ENCODE measurements at regions not wholly inside any gene's neighbourhood (a gene's known extent, or its start where the extent isn't known, plus 50 kb on each side); places are given as distances from the start of the nearest gene placed in this dataset.

DNA sequence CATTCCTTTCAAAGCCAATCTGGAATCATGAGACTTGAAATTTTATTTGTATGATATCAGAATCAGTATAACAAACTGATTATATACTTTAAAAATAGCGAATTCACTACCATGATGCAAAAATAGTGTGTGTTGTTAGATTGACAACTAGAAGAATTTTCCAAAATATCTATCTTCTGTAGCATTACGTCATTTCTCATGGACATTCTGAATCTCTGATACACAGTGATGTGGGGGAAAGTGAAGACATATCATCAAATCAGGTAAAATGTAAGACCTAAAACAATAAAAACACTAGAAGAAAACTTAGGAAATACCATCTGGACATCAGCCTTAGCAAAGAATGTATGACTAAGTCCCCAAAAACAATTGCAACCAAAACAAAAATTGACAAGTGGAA lies 1292.0 kb upstream of the PCDH9 start:
- Histone ChIP-seq H3F3A (replicated peaks; ENCODE audit: insufficient read depth) (no peaks in the 10 kb centered on the region), H4K20me1 (ENCODE audit: insufficient read depth) (no peaks in the 10 kb centered on the region), H3K9ac (no peak overlapping the region), H3K79me2 (ENCODE audit: insufficient read depth) (no peaks in the 10 kb centered on the region), H3K27me3 (ENCODE audit: insufficient read depth) (no peaks in the 10 kb centered on the region), H3K27ac (ENCODE audit: low read depth in 2 of 2, low read length in 1 of 2) (no peak overlapping the region), H3K9me3 (no peaks in the 10 kb centered on the region), H3K4me1 (ENCODE audit: control insufficient read depth in 1 of 2, insufficient read depth in 2 of 2, low read depth in 1 of 2, low read length in 1 of 2) (no peaks in the 10 kb centered on the region; a peak in 1 of 4 replicates), H3K4me3 (ENCODE audit: low read depth in 2 of 2, low read length in 1 of 2) (no peak overlapping the region), H3K9me2 (no peaks in the 10 kb centered on the region), H3K36me3 (replicated peaks in 1 of 2; ENCODE audit: control insufficient read depth in 1 of 2, insufficient read depth in 2 of 2, low read length in 1 of 2) (no peaks in the 10 kb centered on the region), H2AFZ (ENCODE audit: low read depth) (no peak overlapping the region), H3K4me2 (no peak overlapping the region)
- no peak for DNase-seq
- POLR2A ChIA-PET = no interaction called here
- WGBS (ENCODE audit: low lambda C conversion rate) = 27% methylated on average over 2 of the region's 2 CpGs
- TF ChIP-seq RFX5 (IDR thresholded peaks at IDR 0.05; ENCODE audit: low read length) (no peak), CHD2 (IDR thresholded peaks at IDR 0.05; ENCODE audit: low read length, partially characterized antibody) (no peak), YY1 (IDR thresholded peaks at IDR 0.05; ENCODE audit: low read depth) (no peak)
- CTCF ChIA-PET = no interaction called here

DNA sequence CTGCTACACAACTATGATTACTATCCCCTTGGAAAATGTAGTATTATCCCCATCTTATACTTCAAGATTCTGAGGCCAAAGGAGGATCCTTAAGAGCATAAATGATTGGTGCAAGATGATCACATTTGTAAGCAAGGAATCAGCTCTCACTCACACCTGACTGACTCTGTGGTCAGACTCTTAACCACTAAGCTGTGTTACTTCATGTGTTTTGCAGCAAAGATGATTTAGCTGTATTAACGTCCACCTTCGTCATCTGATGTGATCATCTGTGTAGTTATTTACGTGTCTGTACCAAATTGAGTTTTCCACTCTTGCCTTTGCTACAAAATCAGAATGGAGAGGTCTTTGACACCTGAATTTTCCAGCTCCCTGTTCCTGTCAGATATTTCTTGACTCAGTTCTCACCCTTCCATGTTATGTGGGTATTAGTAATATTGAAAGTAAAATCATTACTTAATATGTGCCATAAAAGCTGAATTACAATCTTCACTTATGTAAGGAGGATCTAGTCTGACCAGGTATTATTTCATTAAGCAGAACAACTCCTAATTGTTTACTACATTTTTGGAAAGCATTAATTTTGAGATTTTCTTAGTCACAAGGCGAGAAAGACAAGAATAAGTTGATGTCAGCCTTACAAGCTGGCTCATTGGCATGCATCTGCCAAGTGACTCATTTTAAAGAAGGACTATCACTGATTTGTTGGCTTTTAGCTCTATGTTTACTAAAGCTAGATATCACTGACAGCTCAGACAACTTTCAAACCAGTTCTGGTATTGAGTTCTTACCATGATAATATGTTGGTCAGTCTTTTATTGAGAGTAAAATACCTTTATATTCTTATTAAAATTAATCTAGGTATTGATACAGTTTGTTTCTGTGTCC lies 1279.8 kb upstream of the PCDH9 start:
- no peak for DNase-seq
- H3K4me1 ChIP-seq (ENCODE audit: control insufficient read depth in 1 of 2, insufficient read depth in 2 of 2, low read depth in 1 of 2, low read length in 1 of 2) = no peaks in the 10 kb centered on the region; a peak in 1 of 4 replicates
- no peak overlapping the region for H3K4me2 ChIP-seq
- no peak overlapping the region for H3K4me3 ChIP-seq (ENCODE audit: low read depth in 2 of 2, low read length in 1 of 2)
- ChIA-PET POLR2A (no interaction called here), CTCF (interaction anchor here (1.4 kb wide), 1 partner anchor 10 kb away, joined by 3 read pairs; no protein-coding TSS in a partner anchor)
- no peak overlapping the region for H3K9ac ChIP-seq
- no peaks in the 10 kb centered on the region for H3F3A ChIP-seq (replicated peaks; ENCODE audit: insufficient read depth)
- H4K20me1 ChIP-seq (ENCODE audit: insufficient read depth) = no peaks in the 10 kb centered on the region
- 69% methylated on average over 4 of the region's 4 CpGs for WGBS (ENCODE audit: low lambda C conversion rate)
- no peaks in the 10 kb centered on the region for H3K9me3 ChIP-seq
- H3K27ac ChIP-seq (ENCODE audit: low read depth in 2 of 2, low read length in 1 of 2) = no peak overlapping the region
- no peak overlapping the region for H2AFZ ChIP-seq (ENCODE audit: low read depth)
- H3K79me2 ChIP-seq (ENCODE audit: insufficient read depth) = no peaks in the 10 kb centered on the region
- TF ChIP-seq GATA2 (CRISPR knock-in tag; IDR thresholded peaks at IDR 0.05) = no peak
- TF ChIP-seq EP300 (IDR thresholded peaks at IDR 0.05; ENCODE audit: borderline replicate concordance in 1 of 2, low read depth in 1 of 2, low read length in 1 of 2) = no peak
- TF ChIP-seq TCF12 (IDR thresholded peaks at IDR 0.05) = no peak
- no peak for TF ChIP-seq RCOR1 (IDR thresholded peaks at IDR 0.05; ENCODE audit: low read length)
- TF ChIP-seq, protein P1, sequence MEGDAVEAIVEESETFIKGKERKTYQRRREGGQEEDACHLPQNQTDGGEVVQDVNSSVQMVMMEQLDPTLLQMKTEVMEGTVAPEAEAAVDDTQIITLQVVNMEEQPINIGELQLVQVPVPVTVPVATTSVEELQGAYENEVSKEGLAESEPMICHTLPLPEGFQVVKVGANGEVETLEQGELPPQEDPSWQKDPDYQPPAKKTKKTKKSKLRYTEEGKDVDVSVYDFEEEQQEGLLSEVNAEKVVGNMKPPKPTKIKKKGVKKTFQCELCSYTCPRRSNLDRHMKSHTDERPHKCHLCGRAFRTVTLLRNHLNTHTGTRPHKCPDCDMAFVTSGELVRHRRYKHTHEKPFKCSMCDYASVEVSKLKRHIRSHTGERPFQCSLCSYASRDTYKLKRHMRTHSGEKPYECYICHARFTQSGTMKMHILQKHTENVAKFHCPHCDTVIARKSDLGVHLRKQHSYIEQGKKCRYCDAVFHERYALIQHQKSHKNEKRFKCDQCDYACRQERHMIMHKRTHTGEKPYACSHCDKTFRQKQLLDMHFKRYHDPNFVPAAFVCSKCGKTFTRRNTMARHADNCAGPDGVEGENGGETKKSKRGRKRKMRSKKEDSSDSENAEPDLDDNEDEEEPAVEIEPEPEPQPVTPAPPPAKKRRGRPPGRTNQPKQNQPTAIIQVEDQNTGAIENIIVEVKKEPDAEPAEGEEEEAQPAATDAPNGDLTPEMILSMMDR (IDR thresholded peaks at IDR 0.05) = no peak
- no peak for TF ChIP-seq EZH2phosphoT487 (IDR thresholded peaks at IDR 0.05; ENCODE audit: borderline replicate concordance, low read depth)
- TF ChIP-seq ELF1 (IDR thresholded peaks at IDR 0.05) = no peak
- no peak for TF ChIP-seq USF1 (IDR thresholded peaks at IDR 0.05; ENCODE audit: borderline replicate concordance, low read depth)
- TF ChIP-seq NFIC (IDR thresholded peaks at IDR 0.05; ENCODE audit: borderline replicate concordance) = no peak
- TF ChIP-seq RFX5 (IDR thresholded peaks at IDR 0.05; ENCODE audit: low read length) = no peak
- TF ChIP-seq SMC3 (IDR thresholded peaks at IDR 0.05; ENCODE audit: low read depth, low read length) = no peak
- TF ChIP-seq MEF2A (IDR thresholded peaks at IDR 0.05; ENCODE audit: borderline replicate concordance, low read depth) = no peak
- TF ChIP-seq ZBTB33 (IDR thresholded peaks at IDR 0.05; ENCODE audit: borderline replicate concordance, low read depth) = no peak
- no peak for TF ChIP-seq RXRA (IDR thresholded peaks at IDR 0.05; ENCODE audit: borderline replicate concordance, low read depth)
- TF ChIP-seq IRF3 (IDR thresholded peaks at IDR 0.05; ENCODE audit: low read depth, low read length) = no peak
- TF ChIP-seq MXI1 (IDR thresholded peaks at IDR 0.05; ENCODE audit: low read depth, low read length) = no peak
- TF ChIP-seq, protein P2, sequence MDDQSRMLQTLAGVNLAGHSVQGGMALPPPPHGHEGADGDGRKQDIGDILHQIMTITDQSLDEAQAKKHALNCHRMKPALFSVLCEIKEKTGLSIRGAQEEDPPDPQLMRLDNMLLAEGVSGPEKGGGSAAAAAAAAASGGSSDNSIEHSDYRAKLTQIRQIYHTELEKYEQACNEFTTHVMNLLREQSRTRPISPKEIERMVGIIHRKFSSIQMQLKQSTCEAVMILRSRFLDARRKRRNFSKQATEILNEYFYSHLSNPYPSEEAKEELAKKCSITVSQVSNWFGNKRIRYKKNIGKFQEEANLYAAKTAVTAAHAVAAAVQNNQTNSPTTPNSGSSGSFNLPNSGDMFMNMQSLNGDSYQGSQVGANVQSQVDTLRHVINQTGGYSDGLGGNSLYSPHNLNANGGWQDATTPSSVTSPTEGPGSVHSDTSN (IDR thresholded peaks at IDR 0.05) = no peak
- TF ChIP-seq SIN3A (IDR thresholded peaks at IDR 0.05; ENCODE audit: borderline replicate concordance, low read depth, low read length) = no peak
- H3K27me3 ChIP-seq (ENCODE audit: insufficient read depth) = no peaks in the 10 kb centered on the region
- no peaks in the 10 kb centered on the region; the same call in 1 of the 2 replicates for H3K9me2 ChIP-seq
- no peaks in the 10 kb centered on the region for H3K36me3 ChIP-seq (replicated peaks in 1 of 2; ENCODE audit: control insufficient read depth in 1 of 2, insufficient read depth in 2 of 2, low read length in 1 of 2)

Data from SK-N-SH (cell line).